Adipocyte (in vitro differentiated cells): ENCODE measurements at regions not wholly inside any gene's neighbourhood (a gene's known extent, or its start where the extent isn't known, plus 50 kb on each side); places are given as distances from the start of the nearest gene placed in this dataset.

ENCODE experiments used
- DNase-seq: peaks from one replicate; pipeline ENCODE4 v3.0.0-alpha.2; 2015; ENCODE audit warnings: low read depth
- H3K27me3 ChIP-seq: replicated peaks from 2 replicates; pipeline ENCODE4 v1.7.0; 2013; ENCODE audit warnings: mild to moderate bottlenecking, low read length, moderate library complexity; ENCODE audit not compliant: control insufficient read depth, insufficient read depth
- H3K36me3 ChIP-seq: 2 replicates; pipeline ENCODE4 v1.7.0; 2013; ENCODE audit warnings: low read length, mild to moderate bottlenecking, moderate library complexity; ENCODE audit not compliant: control insufficient read depth, insufficient read depth, severe bottlenecking
- H3K4me1 ChIP-seq: 2 replicates; pipeline ENCODE4 v1.7.0; 2013; ENCODE audit warnings: mild to moderate bottlenecking, low read length, moderate library complexity; ENCODE audit not compliant: control insufficient read depth, insufficient read depth
- H3K4me3 ChIP-seq: 2 replicates; pipeline ENCODE4 v1.7.0; 2013; ENCODE audit warnings: mild to moderate bottlenecking, low read length, moderate library complexity
- H3K9ac ChIP-seq: 2 replicates; pipeline ENCODE4 v1.7.0; 2013; ENCODE audit warnings: mild to moderate bottlenecking, low read length, moderate library complexity
- H3K9me3 ChIP-seq: 2 replicates; pipeline ENCODE4 v1.7.0; 2013; ENCODE audit warnings: mild to moderate bottlenecking, low read length, moderate library complexity; ENCODE audit not compliant: control insufficient read depth

GRCh38 chr20:24376311-24377099, 92.9 kb upstream of the SYNDIG1 start:
- Histone ChIP-seq H3K9me3 (no peaks in the 10 kb centered on the region), H3K4me3 (no peak overlapping the region), H3K9ac (no peak overlapping the region), H3K27me3 (peaks cover 7% of the 10 kb centered on the region), H3K4me1 (peaks cover 28% of the 10 kb centered on the region), H3K36me3 (no peaks in the 10 kb centered on the region)
- DNase-seq: peak; percentile 80

GRCh38 chr20:24373372-24373771, 96.1 kb upstream of the SYNDIG1 start:
- H3K4me1 ChIP-seq: peaks cover 13% of the 10 kb centered on the region
- no peak overlapping the region for H3K9ac ChIP-seq
- no peak overlapping the region for H3K4me3 ChIP-seq
- no peaks in the 10 kb centered on the region for H3K36me3 ChIP-seq
- H3K9me3 ChIP-seq: no peaks in the 10 kb centered on the region
- peaks cover 4% of the 10 kb centered on the region for H3K27me3 ChIP-seq
- DNase-seq: no peak

DNA sequence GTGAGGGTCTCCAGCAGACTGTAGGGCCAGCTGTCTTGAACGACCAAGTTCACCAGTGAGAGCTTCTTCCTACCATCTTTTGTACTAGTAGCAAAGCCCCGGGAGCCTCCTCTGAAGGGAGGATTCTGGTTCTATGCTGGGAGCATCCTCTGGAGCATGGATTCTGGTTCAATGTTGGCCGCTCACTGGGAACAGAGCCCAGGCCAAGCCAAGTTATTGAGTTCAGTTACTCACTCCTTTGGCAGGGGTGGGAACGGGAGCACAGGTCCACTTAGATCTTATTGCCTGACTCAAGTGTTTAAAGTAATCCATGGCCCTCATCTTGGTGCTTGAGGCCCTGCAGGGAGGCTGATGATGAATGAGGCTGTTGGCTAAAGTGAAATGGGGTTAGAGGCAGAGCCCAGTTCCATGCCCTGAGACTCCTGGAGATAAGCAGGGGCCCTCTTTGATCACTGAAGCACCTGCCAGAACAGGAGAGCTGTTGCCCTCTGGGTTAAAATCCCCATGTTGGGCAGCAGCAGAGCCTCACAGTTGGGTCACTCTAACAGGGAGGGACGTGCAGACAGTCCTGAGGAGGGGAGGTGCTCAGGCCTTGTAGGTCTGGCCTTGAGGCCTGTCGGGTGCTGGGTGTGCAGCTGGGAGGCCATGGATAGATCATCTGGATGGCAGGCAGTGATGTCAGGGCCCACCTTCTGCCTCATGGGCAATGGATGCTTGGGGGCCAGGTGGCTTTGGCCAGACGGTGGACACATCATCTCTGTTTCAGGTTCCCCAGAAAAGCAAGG, 98.3 kb upstream of the SYNDIG1 start:
- no peaks in the 10 kb centered on the region for H3K9me3 ChIP-seq
- H3K36me3 ChIP-seq: no peaks in the 10 kb centered on the region
- DNase-seq: no peak

DNA sequence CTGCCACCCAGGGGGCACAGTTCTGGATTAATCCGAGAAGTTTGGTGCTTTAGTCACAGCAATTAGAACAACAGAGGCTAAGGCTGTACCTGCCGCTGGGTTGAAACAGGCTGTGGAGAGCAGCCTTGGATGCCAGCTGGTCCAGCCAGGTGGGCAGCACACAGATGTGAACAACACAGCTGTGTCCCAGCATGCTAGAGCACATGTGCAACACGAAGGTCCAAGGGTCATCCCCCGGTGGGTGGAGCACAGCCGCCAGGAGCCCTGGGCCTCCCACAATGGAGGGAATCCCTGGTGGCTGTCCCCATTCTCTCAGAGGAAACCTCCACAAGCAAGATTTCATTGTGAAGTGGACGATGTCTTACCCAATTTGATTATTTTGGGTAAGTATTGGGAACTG, 99.2 kb upstream of the SYNDIG1 start:
- no peaks in the 10 kb centered on the region for H3K9me3 ChIP-seq
- no peak for DNase-seq
- H3K36me3 ChIP-seq: no peaks in the 10 kb centered on the region
- H3K4me1 ChIP-seq: no peaks in the 10 kb centered on the region
- H3K9ac ChIP-seq: no peak overlapping the region
- no peak overlapping the region for H3K4me3 ChIP-seq
- peaks cover 4% of the 10 kb centered on the region for H3K27me3 ChIP-seq

More for the DNA sequence above, 98.3 kb upstream of the SYNDIG1 start:
- Histone ChIP-seq H3K27me3 (peaks cover 4% of the 10 kb centered on the region), H3K4me1 (peaks cover under 1% of the 10 kb centered on the region), H3K4me3 (no peak overlapping the region), H3K9ac (no peak overlapping the region)

DNA sequence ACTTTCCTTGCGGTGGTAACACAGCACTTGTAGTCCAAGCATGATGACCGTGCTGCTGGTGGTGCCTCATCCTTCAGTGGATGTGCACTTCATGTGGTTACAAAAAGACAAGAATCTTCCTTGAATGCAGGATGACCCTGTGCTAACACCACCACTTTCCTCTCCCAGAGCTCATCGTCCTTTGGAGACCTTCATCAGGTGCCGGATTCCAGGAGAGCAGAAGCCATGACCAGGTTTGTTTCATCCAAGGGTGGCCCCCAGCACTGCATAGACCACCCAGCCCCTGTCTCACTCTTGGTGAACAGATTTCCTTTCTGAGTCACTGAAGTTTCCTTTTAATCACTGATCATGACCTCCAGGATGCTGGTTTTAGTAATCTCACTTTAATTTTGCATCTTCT, 101.2 kb upstream of the SYNDIG1 start:
- DNase-seq: no peak
- no peak overlapping the region for H3K9ac ChIP-seq
- H3K4me1 ChIP-seq: no peaks in the 10 kb centered on the region
- no peaks in the 10 kb centered on the region for H3K27me3 ChIP-seq
- H3K9me3 ChIP-seq: no peaks in the 10 kb centered on the region
- H3K4me3 ChIP-seq: no peak overlapping the region
- H3K36me3 ChIP-seq: no peaks in the 10 kb centered on the region

GRCh38 chr20:24366336-24367004, 103.0 kb upstream of the SYNDIG1 start:
- Histone ChIP-seq H3K9ac (no peak overlapping the region), H3K4me1 (no peaks in the 10 kb centered on the region), H3K27me3 (no peaks in the 10 kb centered on the region), H3K9me3 (peaks cover 5% of the 10 kb centered on the region), H3K36me3 (no peaks in the 10 kb centered on the region), H3K4me3 (no peak overlapping the region)
- no peak for DNase-seq

- Histone ChIP-seq H3K4me1 (no peaks in the 10 kb centered on the region), H3K4me3 (no peak overlapping the region), H3K27me3 (no peaks in the 10 kb centered on the region), H3K9ac (no peak overlapping the region), H3K36me3 (no peaks in the 10 kb centered on the region), H3K9me3 (peaks cover 5% of the 10 kb centered on the region)
- DNase-seq: no peak
These were observed 103.8 kb upstream of the SYNDIG1 start for GRCh38 chr20:24365670-24366069.

DNA sequence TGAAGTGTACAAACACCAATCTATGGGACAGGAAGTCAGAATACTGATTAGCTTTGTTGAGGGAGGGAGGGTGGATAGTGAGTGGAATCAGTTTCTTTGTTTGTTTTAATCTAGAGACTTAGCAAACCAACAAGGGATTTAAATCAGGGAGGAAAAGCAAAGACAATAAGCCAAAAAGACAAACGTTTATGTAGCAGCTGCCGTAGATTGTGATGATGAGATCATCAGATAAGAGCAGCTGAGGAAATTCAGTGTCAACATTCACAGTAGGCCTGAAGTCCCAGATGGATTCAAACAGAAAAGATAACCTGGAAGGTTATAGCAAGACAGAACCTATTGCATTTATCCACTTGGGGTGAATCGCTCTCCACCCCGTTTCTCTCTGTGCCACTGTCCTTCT, 104.9 kb upstream of the SYNDIG1 start:
- Histone ChIP-seq H3K9me3 (peaks cover 5% of the 10 kb centered on the region), H3K36me3 (no peaks in the 10 kb centered on the region), H3K4me1 (peaks cover 2% of the 10 kb centered on the region), H3K4me3 (no peak overlapping the region), H3K9ac (no peak overlapping the region), H3K27me3 (no peaks in the 10 kb centered on the region)
- no peak for DNase-seq

- H3K36me3 ChIP-seq: no peaks in the 10 kb centered on the region
- no peak overlapping the region for H3K9ac ChIP-seq
- H3K27me3 ChIP-seq: no peaks in the 10 kb centered on the region
- H3K4me3 ChIP-seq: no peak overlapping the region
- H3K9me3 ChIP-seq: peaks cover 5% of the 10 kb centered on the region
- DNase-seq: no peak
- H3K4me1 ChIP-seq: peaks cover 9% of the 10 kb centered on the region
These were observed 106.4 kb upstream of the SYNDIG1 start for GRCh38 chr20:24363031-24363430.

DNA sequence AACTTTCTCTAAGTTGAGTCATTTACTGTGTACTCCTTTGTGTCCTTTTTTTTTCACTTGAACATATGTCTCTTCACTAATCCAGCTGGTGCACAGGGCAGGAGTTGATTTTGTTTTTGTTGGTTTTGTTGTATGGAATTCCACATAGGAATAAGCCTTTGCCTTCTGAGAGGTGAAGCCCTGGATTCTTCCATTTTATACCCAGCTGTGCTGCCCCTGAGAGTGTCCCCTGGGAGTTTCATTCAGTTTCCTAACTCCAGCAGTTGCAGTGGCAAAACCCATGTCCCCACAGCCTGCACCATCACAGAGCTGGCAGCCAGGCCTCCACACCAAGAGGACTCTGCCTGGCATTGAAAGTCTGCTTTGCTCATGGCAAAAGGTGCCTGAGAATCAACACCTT, 107.3 kb upstream of the SYNDIG1 start:
- Histone ChIP-seq H3K36me3 (no peaks in the 10 kb centered on the region), H3K9me3 (peaks cover 5% of the 10 kb centered on the region), H3K27me3 (no peaks in the 10 kb centered on the region), H3K9ac (no peak overlapping the region), H3K4me3 (no peak overlapping the region), H3K4me1 (peaks cover 9% of the 10 kb centered on the region)
- DNase-seq: no peak

- DNase-seq: peak; percentile 55
- Histone ChIP-seq H3K9ac (no peak overlapping the region), H3K4me1 (peaks cover 9% of the 10 kb centered on the region), H3K27me3 (no peaks in the 10 kb centered on the region), H3K36me3 (no peaks in the 10 kb centered on the region), H3K4me3 (no peak overlapping the region), H3K9me3 (peaks cover 5% of the 10 kb centered on the region)
These were observed 107.9 kb upstream of the SYNDIG1 start for GRCh38 chr20:24361541-24361940.
